Fibroblast of the conjunctiva (primary cell): ENCODE measurements at regions not wholly inside any gene's neighbourhood (a gene's known extent, or its start where the extent isn't known, plus 50 kb on each side); places are given as distances from the start of the nearest gene placed in this dataset.
A peak's percentile ranks its signal among the peaks of the same experiment; 100 is the strongest.
"Not testable (repeated sequence)": the region's sequence is repeated elsewhere in the genome, so short reads cannot be mapped to it uniquely, and the experiment has no call there.

Experiments
- DNase-seq: peaks from one replicate; pipeline ENCODE4 v3.0.0-alpha.2; 2010; ENCODE audit warnings: low read depth

GRCh38 chr15:34528055-34528754 lies 55.2 kb downstream of the GOLGA8B start:
- not testable (repeated sequence) for DNase-seq

GRCh38 chr15:34527641-34528040 lies 55.8 kb downstream of the GOLGA8B start:
- DNase-seq: not testable (repeated sequence)

- not testable (repeated sequence) for DNase-seq
These were observed 59.6 kb downstream of the GOLGA8B start for GRCh38 chr15:34523849-34524248.

- not testable (repeated sequence) for DNase-seq
These were observed 60.9 kb downstream of the GOLGA8B start for GRCh38 chr15:34522601-34523000.

- not testable (repeated sequence) for DNase-seq
These were observed 61.5 kb downstream of the GOLGA8B start for GRCh38 chr15:34521802-34522485.

GRCh38 chr15:34520566-34520965 lies 62.9 kb downstream of the GOLGA8B start:
- no peak for DNase-seq

GRCh38 chr15:34520010-34520409 lies 63.4 kb downstream of the GOLGA8B start:
- not testable (repeated sequence) for DNase-seq

- peak; percentile 6 for DNase-seq
These were observed 69.2 kb downstream of the GOLGA8B start for GRCh38 chr15:34514251-34514670.

- no peak for DNase-seq
These were observed 70.8 kb downstream of the GOLGA8B start for GRCh38 chr15:34512628-34513027.

GRCh38 chr15:34501131-34501530 lies 63.5 kb upstream of the GOLGA8A start:
- DNase-seq: no peak

- DNase-seq: no peak
These were observed 58.8 kb upstream of the GOLGA8A start for GRCh38 chr15:34496207-34496995.

GRCh38 chr15:34495707-34496106 lies 58.1 kb upstream of the GOLGA8A start:
- not testable (repeated sequence) for DNase-seq

GRCh38 chr15:34494084-34494399 lies 56.4 kb upstream of the GOLGA8A start:
- DNase-seq: no peak

GRCh38 chr15:34493001-34493400 lies 55.4 kb upstream of the GOLGA8A start:
- no peak for DNase-seq

- not testable (repeated sequence) for DNase-seq
These were observed 53.9 kb upstream of the GOLGA8A start for GRCh38 chr15:34491488-34491887.

- no peak for DNase-seq
These were observed 53.0 kb upstream of the GOLGA8A start for GRCh38 chr15:34490417-34491193.

- DNase-seq: not testable (repeated sequence)
These were observed 51.7 kb upstream of the GOLGA8A start for GRCh38 chr15:34488973-34489959.
